Activated CD8-positive, alpha-beta memory T cell treated with anti-CD3 and anti-CD28 coated beads, Interleukin-2, amount 10 ng/mL, durations not matched to agents 7 days and 5 days (primary cell): ENCODE measurements at regions not wholly inside any gene's neighbourhood (a gene's known extent, or its start where the extent isn't known, plus 50 kb on each side); places are given as distances from the start of the nearest gene placed in this dataset.
"Not testable (repeated sequence)": the region's sequence is repeated elsewhere in the genome, so short reads cannot be mapped to it uniquely, and the experiment has no call there.

Experiments used
- ATAC-seq: fragments of 150-1000 bp; cut with Tn5 transposase; one replicate; pipeline ENCODE4 v1.10.0; 2021; ENCODE audit warnings: moderate library complexity
- CTCF ChIA-PET: fragments of 350-600 bp; sonication (Branson Sonifier 250); formaldehyde crosslinking; loops from one replicate; lab custom pipeline; 2021; ENCODE audit warnings: antibody characterized with exemption; lab: Charles Lee
- DNase-seq: peaks from one replicate; pipeline ENCODE4 v3.0.0-alpha.2; 2020
- H3K27ac Mint-ChIP-seq: one replicate; pipeline ENCODE4 v1.8.0; 2021; ENCODE audit warnings: mild to moderate bottlenecking, mixed read lengths
- H3K27me3 Mint-ChIP-seq: one replicate; pipeline ENCODE4 v1.8.0; 2021; ENCODE audit warnings: mixed read lengths
- H3K36me3 Mint-ChIP-seq: one replicate; pipeline ENCODE4 v1.8.0; 2021; ENCODE audit warnings: mild to moderate bottlenecking, mixed read lengths
- H3K4me1 Mint-ChIP-seq: one replicate; pipeline ENCODE4 v1.8.0; 2021; ENCODE audit warnings: mixed read lengths
- H3K4me3 Mint-ChIP-seq: one replicate; pipeline ENCODE4 v1.8.0; 2021; ENCODE audit warnings: mild to moderate bottlenecking, moderate library complexity, mixed read lengths
- H3K9me3 Mint-ChIP-seq: one replicate; pipeline ENCODE4 v1.8.0; 2022; ENCODE audit warnings: low read depth, mixed read lengths

GRCh38 chr17:16888413-16889087 is 83.4 kb downstream of the TNFRSF13B start:
- H3K27me3 Mint-ChIP-seq: peaks cover 2% of the 10 kb centered on the region
- H3K4me1 Mint-ChIP-seq: no peaks in the 10 kb centered on the region
- CTCF ChIA-PET: no interaction called here
- no peak for DNase-seq
- ATAC-seq: no peak
- H3K4me3 Mint-ChIP-seq: no peak overlapping the region
- H3K36me3 Mint-ChIP-seq: no peaks in the 10 kb centered on the region
- H3K27ac Mint-ChIP-seq: no peak overlapping the region
- H3K9me3 Mint-ChIP-seq: no peaks in the 10 kb centered on the region

- Mint-ChIP-seq H3K27me3 (peaks cover 2% of the 10 kb centered on the region), H3K9me3 (no peaks in the 10 kb centered on the region), H3K4me1 (no peaks in the 10 kb centered on the region), H3K4me3 (no peak overlapping the region), H3K27ac (no peak overlapping the region), H3K36me3 (no peaks in the 10 kb centered on the region)
- CTCF ChIA-PET: no interaction called here
- DNase-seq: no peak
- ATAC-seq: no peak
Observed at GRCh38 chr17:16887523-16888095, 84.3 kb downstream of the TNFRSF13B start.

GRCh38 chr17:16886655-16887322 is 85.1 kb downstream of the TNFRSF13B start:
- DNase-seq (no peak), ATAC-seq (no peak)
- no peaks in the 10 kb centered on the region for H3K36me3 Mint-ChIP-seq
- no peaks in the 10 kb centered on the region for H3K27me3 Mint-ChIP-seq
- no peak overlapping the region for H3K4me3 Mint-ChIP-seq
- CTCF ChIA-PET: no interaction called here
- no peaks in the 10 kb centered on the region for H3K4me1 Mint-ChIP-seq
- H3K9me3 Mint-ChIP-seq: no peaks in the 10 kb centered on the region
- H3K27ac Mint-ChIP-seq: no peak overlapping the region

GRCh38 chr17:16885204-16885603 is 86.7 kb downstream of the TNFRSF13B start:
- H3K27me3 Mint-ChIP-seq, H3K4me1 Mint-ChIP-seq, H3K36me3 Mint-ChIP-seq, H3K4me3 Mint-ChIP-seq, H3K27ac Mint-ChIP-seq, CTCF ChIA-PET, ATAC-seq, H3K9me3 Mint-ChIP-seq, DNase-seq: not testable (repeated sequence)

GRCh38 chr17:16882926-16883265 is 89.0 kb downstream of the TNFRSF13B start:
- ATAC-seq, H3K36me3 Mint-ChIP-seq, CTCF ChIA-PET, H3K4me1 Mint-ChIP-seq, H3K27me3 Mint-ChIP-seq, H3K9me3 Mint-ChIP-seq, H3K4me3 Mint-ChIP-seq, DNase-seq, H3K27ac Mint-ChIP-seq: not testable (repeated sequence)

- Mint-ChIP-seq H3K27ac (no peak overlapping the region), H3K36me3 (no peaks in the 10 kb centered on the region), H3K4me1 (no peaks in the 10 kb centered on the region), H3K4me3 (no peak overlapping the region), H3K9me3 (no peaks in the 10 kb centered on the region), H3K27me3 (no peaks in the 10 kb centered on the region)
- DNase-seq (no peak), ATAC-seq (no peak)
- CTCF ChIA-PET: no interaction called here
Observed at GRCh38 chr17:16882243-16882925, 89.5 kb downstream of the TNFRSF13B start.

- Mint-ChIP-seq H3K9me3 (no peaks in the 10 kb centered on the region), H3K27ac (no peak overlapping the region), H3K36me3 (no peaks in the 10 kb centered on the region), H3K4me1 (no peaks in the 10 kb centered on the region), H3K27me3 (no peaks in the 10 kb centered on the region), H3K4me3 (no peak overlapping the region)
- CTCF ChIA-PET: no interaction called here
- ATAC-seq (no peak), DNase-seq (no peak)
Observed at GRCh38 chr17:16881239-16881924, 90.5 kb downstream of the TNFRSF13B start.

- Mint-ChIP-seq H3K4me3 (no peak overlapping the region), H3K4me1 (no peaks in the 10 kb centered on the region), H3K27ac (no peak overlapping the region), H3K36me3 (no peaks in the 10 kb centered on the region), H3K27me3 (no peaks in the 10 kb centered on the region), H3K9me3 (no peaks in the 10 kb centered on the region)
- DNase-seq: no peak
- CTCF ChIA-PET: no interaction called here
- ATAC-seq: no peak
Observed at GRCh38 chr17:16880843-16881230, 91.1 kb downstream of the TNFRSF13B start.

GRCh38 chr17:16880121-16880842 is 91.6 kb downstream of the TNFRSF13B start:
- Mint-ChIP-seq H3K27ac (no peak overlapping the region), H3K9me3 (no peaks in the 10 kb centered on the region), H3K4me1 (no peaks in the 10 kb centered on the region), H3K27me3 (no peaks in the 10 kb centered on the region), H3K4me3 (no peak overlapping the region), H3K36me3 (no peaks in the 10 kb centered on the region)
- no peak for DNase-seq
- ATAC-seq: no peak
- CTCF ChIA-PET: no interaction called here

- CTCF ChIA-PET: no interaction called here
- H3K27ac Mint-ChIP-seq: no peak overlapping the region
- DNase-seq: no peak
- no peaks in the 10 kb centered on the region for H3K27me3 Mint-ChIP-seq
- H3K4me1 Mint-ChIP-seq: no peaks in the 10 kb centered on the region
- no peak overlapping the region for H3K4me3 Mint-ChIP-seq
- H3K36me3 Mint-ChIP-seq: no peaks in the 10 kb centered on the region
- no peak for ATAC-seq
- H3K9me3 Mint-ChIP-seq: no peaks in the 10 kb centered on the region
Observed at GRCh38 chr17:16879686-16880085, 92.2 kb downstream of the TNFRSF13B start.

- Mint-ChIP-seq H3K4me1 (no peaks in the 10 kb centered on the region), H3K4me3 (no peak overlapping the region), H3K36me3 (no peaks in the 10 kb centered on the region), H3K27ac (no peak overlapping the region), H3K9me3 (no peaks in the 10 kb centered on the region), H3K27me3 (no peaks in the 10 kb centered on the region)
- DNase-seq (no peak), ATAC-seq (no peak)
- CTCF ChIA-PET: no interaction called here
Observed at GRCh38 chr17:16878606-16879005, 93.3 kb downstream of the TNFRSF13B start.

- CTCF ChIA-PET: no interaction called here
- no peaks in the 10 kb centered on the region for H3K36me3 Mint-ChIP-seq
- H3K4me3 Mint-ChIP-seq: no peak overlapping the region
- H3K27me3 Mint-ChIP-seq: no peaks in the 10 kb centered on the region
- H3K9me3 Mint-ChIP-seq: no peaks in the 10 kb centered on the region
- ATAC-seq (no peak), DNase-seq (no peak)
- no peaks in the 10 kb centered on the region for H3K4me1 Mint-ChIP-seq
- no peak overlapping the region for H3K27ac Mint-ChIP-seq
Observed at GRCh38 chr17:16878084-16878483, 93.8 kb downstream of the TNFRSF13B start.

- Mint-ChIP-seq H3K27me3 (no peaks in the 10 kb centered on the region), H3K4me3 (no peak overlapping the region), H3K4me1 (no peaks in the 10 kb centered on the region), H3K36me3 (no peaks in the 10 kb centered on the region), H3K27ac (no peak overlapping the region), H3K9me3 (no peaks in the 10 kb centered on the region)
- DNase-seq: no peak
- CTCF ChIA-PET: no interaction called here
- ATAC-seq: no peak
Observed at GRCh38 chr17:16877099-16877498, 94.8 kb downstream of the TNFRSF13B start.
